ENCODE measurements at regions not wholly inside any gene's neighbourhood (a gene's known extent, or its start where the extent isn't known, plus 50 kb on each side); places are given as distances from the start of the nearest gene placed in this dataset.

- DNase-seq, result no peak
- TF ChIP-seq, protein P1, sequence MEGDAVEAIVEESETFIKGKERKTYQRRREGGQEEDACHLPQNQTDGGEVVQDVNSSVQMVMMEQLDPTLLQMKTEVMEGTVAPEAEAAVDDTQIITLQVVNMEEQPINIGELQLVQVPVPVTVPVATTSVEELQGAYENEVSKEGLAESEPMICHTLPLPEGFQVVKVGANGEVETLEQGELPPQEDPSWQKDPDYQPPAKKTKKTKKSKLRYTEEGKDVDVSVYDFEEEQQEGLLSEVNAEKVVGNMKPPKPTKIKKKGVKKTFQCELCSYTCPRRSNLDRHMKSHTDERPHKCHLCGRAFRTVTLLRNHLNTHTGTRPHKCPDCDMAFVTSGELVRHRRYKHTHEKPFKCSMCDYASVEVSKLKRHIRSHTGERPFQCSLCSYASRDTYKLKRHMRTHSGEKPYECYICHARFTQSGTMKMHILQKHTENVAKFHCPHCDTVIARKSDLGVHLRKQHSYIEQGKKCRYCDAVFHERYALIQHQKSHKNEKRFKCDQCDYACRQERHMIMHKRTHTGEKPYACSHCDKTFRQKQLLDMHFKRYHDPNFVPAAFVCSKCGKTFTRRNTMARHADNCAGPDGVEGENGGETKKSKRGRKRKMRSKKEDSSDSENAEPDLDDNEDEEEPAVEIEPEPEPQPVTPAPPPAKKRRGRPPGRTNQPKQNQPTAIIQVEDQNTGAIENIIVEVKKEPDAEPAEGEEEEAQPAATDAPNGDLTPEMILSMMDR (IDR thresholded peaks at IDR 0.05; ENCODE audit: low read depth, low read length), result no peak
- H3K36me3 ChIP-seq, result no peaks in the 10 kb centered on the region
- H3K27ac ChIP-seq, result no peak overlapping the region
- H3K27me3 ChIP-seq (ENCODE audit: insufficient read depth, low read depth, severe bottlenecking), result no peaks in the 10 kb centered on the region
- no peak overlapping the region for H3K4me3 ChIP-seq (ENCODE audit: low read depth, low read length)
- H3K9me3 ChIP-seq (ENCODE audit: severe bottlenecking), result no peaks in the 10 kb centered on the region
Measured at GRCh38 chr13:109496216-109496615, 290.2 kb downstream of the IRS2 start.

- no peak overlapping the region for H3K4me3 ChIP-seq (ENCODE audit: low read depth, low read length)
- H3K27ac ChIP-seq, result no peak overlapping the region
- no peaks in the 10 kb centered on the region for H3K9me3 ChIP-seq (ENCODE audit: severe bottlenecking)
- TF ChIP-seq, protein P1 (IDR thresholded peaks at IDR 0.05; ENCODE audit: low read depth, low read length), result no peak
- H3K36me3 ChIP-seq, result no peaks in the 10 kb centered on the region
- H3K27me3 ChIP-seq (ENCODE audit: insufficient read depth, low read depth, severe bottlenecking), result no peaks in the 10 kb centered on the region
- DNase-seq, result no peak
Measured at GRCh38 chr13:109494925-109495369, 291.4 kb downstream of the IRS2 start.

DNA sequence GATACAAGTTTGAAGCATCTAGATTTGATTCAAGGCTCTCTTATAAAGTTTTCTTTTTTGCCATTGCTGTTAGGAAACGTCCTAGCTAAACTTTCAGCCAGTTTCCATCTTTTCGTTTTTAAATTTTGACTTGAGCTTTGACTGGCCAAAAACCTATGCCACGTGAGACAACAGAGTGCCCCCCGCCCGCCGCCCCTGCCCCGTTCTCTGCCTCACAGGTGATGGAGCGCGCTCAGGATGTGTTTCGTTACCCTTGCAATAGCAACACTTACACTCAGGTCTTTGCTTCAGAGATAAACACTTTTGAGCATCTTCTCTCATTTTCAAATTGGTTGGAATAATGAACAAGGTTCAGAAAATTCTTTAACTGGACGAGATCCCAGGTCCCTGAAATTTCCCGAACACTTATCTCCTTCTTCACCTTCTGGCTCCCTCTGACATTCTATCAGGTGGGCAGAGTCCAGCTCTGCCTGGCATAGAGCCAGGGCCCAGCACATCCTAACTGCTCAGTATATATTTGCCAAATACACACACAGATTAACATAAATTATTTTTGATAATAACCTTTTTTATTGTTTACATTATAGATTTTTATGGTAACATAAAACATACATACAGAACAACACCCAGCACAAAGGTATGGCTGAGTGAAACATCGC, 301.1 kb downstream of the IRS2 start:
- no peak overlapping the region for H3K4me3 ChIP-seq (ENCODE audit: low read depth, low read length)
- TF ChIP-seq, protein P1 (IDR thresholded peaks at IDR 0.05; ENCODE audit: low read depth, low read length), result no peak
- no peaks in the 10 kb centered on the region for H3K9me3 ChIP-seq (ENCODE audit: severe bottlenecking)
- no peaks in the 10 kb centered on the region for H3K36me3 ChIP-seq
- no peak for DNase-seq
- H3K27me3 ChIP-seq (ENCODE audit: insufficient read depth, low read depth, severe bottlenecking), result no peaks in the 10 kb centered on the region
- H3K27ac ChIP-seq, result no peak overlapping the region

DNA sequence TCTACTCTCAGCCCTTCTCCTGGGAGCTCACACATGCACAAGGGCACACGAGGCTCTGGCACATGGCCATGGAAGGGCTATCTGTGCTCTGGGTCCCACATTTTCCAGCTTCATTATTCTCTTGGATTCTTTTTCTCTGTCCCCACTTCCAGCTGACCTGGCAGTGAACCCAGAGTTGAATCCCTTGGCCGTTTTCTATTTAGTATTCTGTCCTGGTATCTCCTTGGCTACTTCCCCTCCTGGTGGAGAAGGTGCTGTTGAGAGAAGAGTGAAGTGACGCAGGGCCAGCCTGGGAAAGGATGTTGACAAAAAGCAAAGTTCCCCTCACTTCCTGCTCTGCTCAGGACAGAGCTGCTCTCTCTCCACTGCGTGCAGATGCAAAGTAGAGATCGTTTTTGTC, 303.1 kb downstream of the IRS2 start:
- TF ChIP-seq, protein P1 (IDR thresholded peaks at IDR 0.05; ENCODE audit: low read depth, low read length), result no peak
- H3K4me3 ChIP-seq (ENCODE audit: low read depth, low read length), result no peak overlapping the region
- H3K27me3 ChIP-seq (ENCODE audit: insufficient read depth, low read depth, severe bottlenecking), result peaks cover 2% of the 10 kb centered on the region
- H3K9me3 ChIP-seq (ENCODE audit: severe bottlenecking), result no peaks in the 10 kb centered on the region
- DNase-seq, result no peak
- no peaks in the 10 kb centered on the region for H3K36me3 ChIP-seq
- no peak overlapping the region for H3K27ac ChIP-seq

GRCh38 chr13:109481040-109481439, 305.3 kb downstream of the IRS2 start:
- no peak overlapping the region for H3K27ac ChIP-seq
- no peak overlapping the region for H3K4me3 ChIP-seq (ENCODE audit: low read depth, low read length)
- TF ChIP-seq, protein P1 (IDR thresholded peaks at IDR 0.05; ENCODE audit: low read depth, low read length), result no peak
- no peaks in the 10 kb centered on the region for H3K9me3 ChIP-seq (ENCODE audit: severe bottlenecking)
- H3K27me3 ChIP-seq (ENCODE audit: insufficient read depth, low read depth, severe bottlenecking), result peaks cover 2% of the 10 kb centered on the region
- DNase-seq, result no peak
- H3K36me3 ChIP-seq, result no peaks in the 10 kb centered on the region
